ENCODE measurements at regions not wholly inside any gene's neighbourhood (a gene's known extent, or its start where the extent isn't known, plus 50 kb on each side); places are given as distances from the start of the nearest gene placed in this dataset.

DNA sequence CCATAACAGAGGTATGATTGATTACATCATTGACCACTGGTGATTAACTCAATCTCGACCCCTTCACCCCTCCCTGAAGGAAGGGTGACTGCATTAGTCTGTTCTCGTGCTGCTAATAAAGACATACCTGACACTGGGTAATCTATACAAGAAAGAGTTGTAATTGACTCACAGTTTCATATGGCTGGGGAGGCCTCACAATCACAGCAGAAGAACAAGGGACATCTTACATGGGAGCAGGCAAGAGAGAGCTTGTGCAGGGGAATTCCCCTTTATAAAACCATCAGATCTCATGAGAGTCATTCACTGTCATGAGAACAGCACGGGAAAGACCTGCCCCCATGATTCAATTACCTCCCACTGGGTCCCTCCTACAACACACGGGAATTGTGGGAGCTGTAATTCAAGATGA lies 55.9 kb upstream of the TMCC3 start:
- no CpG with 5 or more reads among the region's 4 CpGs for WGBS (ENCODE audit: insufficient coverage, low lambda C conversion rate)

GRCh38 chr12:94705676-94706075 lies 55.3 kb upstream of the TMCC3 start:
- DNase-seq, result no peak
- Histone ChIP-seq H3K27ac (ENCODE audit: low read length) (no peak overlapping the region), H3K36me3 (ENCODE audit: control insufficient read depth, insufficient read depth, low read length) (no peaks in the 10 kb centered on the region)

More for the DNA sequence above, 55.9 kb upstream of the TMCC3 start:
- Histone ChIP-seq H3K9me3 (ENCODE audit: control insufficient read depth, low read depth, low read length) (no peaks in the 10 kb centered on the region), H3K36me3 (ENCODE audit: control insufficient read depth, insufficient read depth, low read length) (no peaks in the 10 kb centered on the region), H3K27ac (ENCODE audit: low read length) (no peak overlapping the region), H3K4me3 (ENCODE audit: low read length) (no peak overlapping the region), H3K27me3 (ENCODE audit: control insufficient read depth, insufficient read depth, low read length) (no peaks in the 10 kb centered on the region), H3K4me1 (ENCODE audit: control insufficient read depth, insufficient read depth, low read length) (no peaks in the 10 kb centered on the region)
- DNase-seq, result peak in 1 of 2 donors; percentile 26

GRCh38 chr12:94704452-94705306 lies 54.3 kb upstream of the TMCC3 start:
- Histone ChIP-seq H3K27ac (ENCODE audit: low read length) (no peak overlapping the region), H3K36me3 (ENCODE audit: control insufficient read depth, insufficient read depth, low read length) (no peaks in the 10 kb centered on the region), H3K4me3 (ENCODE audit: low read length) (no peak overlapping the region), H3K4me1 (ENCODE audit: control insufficient read depth, insufficient read depth, low read length) (no peaks in the 10 kb centered on the region), H3K27me3 (ENCODE audit: control insufficient read depth, insufficient read depth, low read length) (no peaks in the 10 kb centered on the region), H3K9me3 (ENCODE audit: control insufficient read depth, low read depth, low read length) (no peaks in the 10 kb centered on the region)
- WGBS (ENCODE audit: insufficient coverage, low lambda C conversion rate), result 37% methylated on average over 5 of the region's 9 CpGs
- DNase-seq, result peak; percentile 25 to 50

More at GRCh38 chr12:94705676-94706075, 55.3 kb upstream of the TMCC3 start:
- no CpG with 5 or more reads among the region's 4 CpGs for WGBS (ENCODE audit: insufficient coverage, low lambda C conversion rate)
- H3K27me3 ChIP-seq (ENCODE audit: control insufficient read depth, insufficient read depth, low read length), result no peaks in the 10 kb centered on the region
- H3K9me3 ChIP-seq (ENCODE audit: control insufficient read depth, low read depth, low read length), result no peaks in the 10 kb centered on the region
- no peaks in the 10 kb centered on the region for H3K4me1 ChIP-seq (ENCODE audit: control insufficient read depth, insufficient read depth, low read length)
- no peak overlapping the region for H3K4me3 ChIP-seq (ENCODE audit: low read length)

DNA sequence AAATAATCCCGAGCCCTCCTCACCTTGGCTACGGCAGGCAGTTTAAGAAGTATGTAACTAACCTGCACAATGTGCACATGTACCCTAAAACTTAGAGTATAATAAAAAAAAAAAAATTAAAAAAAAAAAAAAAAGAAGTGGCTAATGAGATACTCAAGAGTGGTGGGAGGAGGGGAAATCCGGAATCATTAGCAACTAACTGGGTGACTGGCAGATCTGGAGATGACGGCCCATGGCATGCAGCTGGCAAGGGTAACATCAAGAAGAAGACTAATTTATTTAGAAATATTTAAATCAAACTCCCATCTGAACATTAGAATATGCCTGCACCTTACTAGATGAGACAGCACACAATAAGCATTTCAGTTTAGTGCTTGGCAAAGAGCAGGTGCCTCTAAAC lies 52.3 kb upstream of the TMCC3 start:
- WGBS (ENCODE audit: insufficient coverage, low lambda C conversion rate), result no CpG with 5 or more reads among the region's 4 CpGs
- Histone ChIP-seq H3K36me3 (ENCODE audit: control insufficient read depth, insufficient read depth, low read length) (no peaks in the 10 kb centered on the region), H3K27me3 (ENCODE audit: control insufficient read depth, insufficient read depth, low read length) (no peaks in the 10 kb centered on the region), H3K9me3 (ENCODE audit: control insufficient read depth, low read depth, low read length) (no peaks in the 10 kb centered on the region), H3K27ac (ENCODE audit: low read length) (no peak overlapping the region), H3K4me1 (ENCODE audit: control insufficient read depth, insufficient read depth, low read length) (no peaks in the 10 kb centered on the region), H3K4me3 (ENCODE audit: low read length) (no peak overlapping the region)
- DNase-seq, result no peak

GRCh38 chr12:94701711-94702110 lies 51.4 kb upstream of the TMCC3 start:
- no peaks in the 10 kb centered on the region for H3K27me3 ChIP-seq (ENCODE audit: control insufficient read depth, insufficient read depth, low read length)
- no peak overlapping the region for H3K4me3 ChIP-seq (ENCODE audit: low read length)
- no peaks in the 10 kb centered on the region for H3K9me3 ChIP-seq (ENCODE audit: control insufficient read depth, low read depth, low read length)
- H3K27ac ChIP-seq (ENCODE audit: low read length), result no peak overlapping the region
- H3K4me1 ChIP-seq (ENCODE audit: control insufficient read depth, insufficient read depth, low read length), result no peaks in the 10 kb centered on the region
- no peak for DNase-seq
- H3K36me3 ChIP-seq (ENCODE audit: control insufficient read depth, insufficient read depth, low read length), result no peaks in the 10 kb centered on the region
- WGBS (ENCODE audit: insufficient coverage, low lambda C conversion rate), result 81% methylated on average over 2 of the region's 2 CpGs

DNA sequence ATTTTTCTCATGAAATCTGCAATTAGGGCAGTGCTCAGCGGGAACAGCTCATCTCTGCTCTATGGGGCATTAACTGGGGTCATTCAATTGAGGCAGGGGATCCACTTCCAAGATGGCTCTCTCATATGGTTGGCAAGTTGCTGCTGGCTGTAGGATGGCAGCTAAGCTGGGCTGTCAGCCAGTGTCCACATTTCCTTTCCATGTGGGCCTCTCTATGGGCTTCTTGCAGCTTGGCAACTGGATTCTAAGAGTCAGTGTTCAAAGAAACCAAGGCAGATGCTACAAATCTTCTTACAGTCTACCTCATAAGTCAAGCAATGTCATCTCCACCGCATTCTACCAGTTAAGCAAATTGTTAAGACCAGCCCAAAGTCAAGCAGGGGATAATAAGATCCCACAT lies 50.3 kb upstream of the TMCC3 start:
- no peaks in the 10 kb centered on the region for H3K27me3 ChIP-seq (ENCODE audit: control insufficient read depth, insufficient read depth, low read length)
- DNase-seq, result no peak
- H3K4me3 ChIP-seq (ENCODE audit: low read length), result no peak overlapping the region
- no peak overlapping the region for H3K27ac ChIP-seq (ENCODE audit: low read length)
- WGBS (ENCODE audit: insufficient coverage, low lambda C conversion rate), result no CpG with 5 or more reads among the region's 2 CpGs
- no peaks in the 10 kb centered on the region for H3K4me1 ChIP-seq (ENCODE audit: control insufficient read depth, insufficient read depth, low read length)
- no peaks in the 10 kb centered on the region for H3K9me3 ChIP-seq (ENCODE audit: control insufficient read depth, low read depth, low read length)
- H3K36me3 ChIP-seq (ENCODE audit: control insufficient read depth, insufficient read depth, low read length), result no peaks in the 10 kb centered on the region

Measured in large intestine (tissue), 3 donors.